HG03135 (cell line): ENCODE measurements at regions not wholly inside any gene's neighbourhood (a gene's known extent, or its start where the extent isn't known, plus 50 kb on each side); places are given as distances from the start of the nearest gene placed in this dataset.

Experiments used
- ATAC-seq: cut with Tn5 transposase; IDR thresholded peaks from one replicate; pipeline ENCODE4 v1.9.1; 2021; ENCODE audit warnings: mild to moderate bottlenecking, moderate library complexity; ENCODE audit not compliant: unreplicated experiment

DNA sequence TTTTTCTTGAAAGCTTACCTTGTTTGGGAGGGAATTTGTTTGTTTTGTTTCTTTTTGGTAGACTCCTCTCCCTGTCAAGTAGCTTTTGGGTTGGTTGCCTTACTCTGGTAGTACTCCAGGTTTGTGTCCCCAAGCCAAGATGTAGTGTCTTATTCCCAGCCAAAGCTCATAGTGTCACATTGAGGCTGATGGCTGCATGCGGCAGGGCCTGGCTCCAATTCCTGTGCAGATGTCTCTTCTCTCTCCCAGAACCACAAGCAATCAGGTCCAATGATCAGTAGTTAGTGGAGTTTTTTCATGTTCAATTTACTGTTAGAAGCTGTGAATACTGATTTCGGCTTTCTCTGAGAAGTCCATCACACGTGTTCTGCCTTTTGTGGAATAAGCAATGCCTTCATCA, 221.1 kb upstream of the THBS1 start:
- no peak for ATAC-seq

GRCh38 chr15:39360452-39360851, 220.4 kb upstream of the THBS1 start:
- ATAC-seq: no peak

- no peak for ATAC-seq
Observed at GRCh38 chr15:39361497-39361896, 219.4 kb upstream of the THBS1 start.

DNA sequence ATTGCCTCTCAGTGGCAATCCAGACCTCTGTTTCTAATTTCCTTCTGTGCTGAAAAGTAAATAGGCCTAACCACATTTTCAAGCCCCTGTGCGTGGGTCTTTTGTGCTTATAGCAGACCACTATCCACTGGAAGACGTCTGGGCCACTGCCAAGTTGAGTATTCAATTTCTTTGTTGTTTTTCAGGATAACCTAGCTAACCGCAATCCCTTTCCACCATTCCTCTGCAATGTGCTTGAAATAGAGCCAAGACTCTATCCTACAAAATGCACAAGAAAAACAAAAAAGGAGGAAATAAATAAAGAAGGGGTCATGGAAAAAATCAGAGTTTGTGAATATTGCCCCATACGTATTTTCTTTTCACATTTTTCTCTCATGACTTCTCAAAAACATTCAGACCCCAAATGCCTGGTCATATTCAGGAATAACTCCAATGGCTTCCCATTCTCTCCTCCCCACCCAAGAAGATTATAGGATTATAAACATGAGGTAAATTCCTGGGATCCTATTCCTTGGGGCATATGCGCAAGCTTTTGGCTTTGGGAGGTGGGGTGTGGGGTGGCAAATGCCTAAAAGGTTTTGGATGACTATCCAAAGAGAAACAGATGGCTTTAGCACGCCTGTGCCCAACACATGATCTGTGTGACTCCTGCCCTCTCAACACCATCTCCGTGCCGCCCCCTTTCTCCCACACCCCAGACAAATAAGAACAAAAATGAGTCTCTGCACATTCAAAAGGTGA, 217.9 kb upstream of the THBS1 start:
- ATAC-seq: no peak

DNA sequence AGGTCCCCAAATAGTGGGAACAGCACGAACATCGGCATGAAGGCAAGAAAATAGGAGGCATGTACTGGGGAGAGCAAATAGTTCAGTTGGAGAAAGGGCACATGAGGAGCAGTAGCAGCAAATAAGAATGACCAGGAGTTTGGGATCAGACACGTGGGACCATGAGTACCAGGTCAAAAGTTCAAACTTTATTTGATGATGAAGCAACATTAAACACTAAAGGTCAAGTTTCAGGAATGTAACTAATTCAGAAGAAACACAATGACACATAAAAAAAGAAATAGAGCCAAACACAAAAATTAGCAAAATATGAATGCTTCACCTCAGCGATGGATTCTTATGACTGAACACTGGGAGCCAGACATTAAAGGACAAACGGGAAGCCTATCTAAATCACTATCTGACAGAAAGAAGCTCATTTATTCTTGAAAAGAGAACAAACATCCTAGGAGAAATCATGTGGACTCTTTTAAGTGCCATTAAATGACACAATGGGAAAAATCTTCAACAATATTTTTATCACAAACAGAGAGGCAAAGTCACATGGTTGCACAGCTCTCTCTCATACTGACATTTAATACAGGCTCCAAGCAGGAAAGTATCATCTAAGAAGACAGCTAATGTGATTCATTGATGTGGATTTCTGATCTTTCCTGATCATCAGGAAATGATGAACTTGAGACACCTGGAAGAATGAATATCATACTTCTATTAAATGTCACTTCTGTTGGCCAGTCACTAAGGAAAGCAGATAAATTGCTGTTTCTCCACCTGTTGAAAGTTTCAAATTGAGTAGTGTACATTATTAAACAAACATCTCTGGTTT, 216.9 kb upstream of the THBS1 start:
- no peak for ATAC-seq

DNA sequence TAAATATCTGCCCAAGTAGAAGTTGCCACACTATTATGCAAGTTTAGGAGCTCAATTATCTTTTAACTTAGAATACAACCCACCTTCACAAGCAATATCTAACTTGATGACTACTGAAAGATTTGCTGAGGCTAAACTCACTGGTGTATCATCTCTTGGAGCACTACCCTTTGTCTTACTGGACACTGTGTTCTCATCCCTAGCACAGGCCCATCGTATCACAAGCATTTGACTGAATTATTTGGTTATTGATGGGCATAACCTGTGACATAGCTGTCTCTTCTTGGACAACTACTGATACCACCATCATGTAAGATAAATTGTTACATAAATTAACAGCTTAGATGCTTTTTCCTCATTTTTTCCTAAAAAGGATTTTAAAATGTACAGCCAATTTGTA, 216.2 kb upstream of the THBS1 start:
- no peak for ATAC-seq

DNA sequence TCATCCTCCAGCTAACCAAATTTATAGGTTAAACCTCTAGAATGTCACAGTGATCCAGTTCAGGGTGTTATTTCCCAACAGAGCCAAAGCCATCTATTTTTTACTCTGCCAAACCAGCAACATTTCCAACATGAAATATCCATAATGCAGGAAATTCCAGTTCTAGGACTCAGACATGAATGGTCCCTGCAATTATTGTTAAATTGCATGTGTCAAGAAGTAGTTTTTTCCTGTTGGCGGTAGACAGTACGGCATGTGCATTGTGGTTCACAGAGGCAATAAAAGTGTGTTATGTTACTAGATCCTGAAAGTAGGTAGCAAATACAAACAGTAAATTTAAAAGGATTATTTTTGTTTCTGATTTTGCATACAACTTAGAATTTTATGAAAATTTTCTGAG, 215.7 kb upstream of the THBS1 start:
- no peak for ATAC-seq

DNA sequence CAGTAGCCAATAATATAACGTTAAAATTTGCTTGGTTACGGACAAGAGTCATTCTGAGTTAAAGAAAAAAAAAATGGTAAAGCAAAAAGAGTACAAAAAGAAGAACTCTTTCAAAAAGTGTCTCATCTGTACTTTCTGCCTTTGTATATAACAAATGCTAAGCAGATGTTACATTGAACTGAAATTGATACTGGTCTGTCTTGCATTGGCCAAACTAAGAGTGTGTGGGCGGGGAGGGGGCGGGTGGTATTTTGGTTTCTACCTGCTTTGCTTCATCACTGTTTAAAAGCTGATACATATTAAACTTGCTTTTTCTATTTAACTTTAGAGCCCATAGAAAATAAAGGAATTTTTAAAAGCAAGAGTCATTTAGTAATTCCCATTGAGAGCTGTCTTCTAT, 215.0 kb upstream of the THBS1 start:
- no peak for ATAC-seq

GRCh38 chr15:39367596-39367995, 213.3 kb upstream of the THBS1 start:
- ATAC-seq: no peak

- no peak for ATAC-seq
Observed at GRCh38 chr15:39369768-39370167, 211.1 kb upstream of the THBS1 start.

DNA sequence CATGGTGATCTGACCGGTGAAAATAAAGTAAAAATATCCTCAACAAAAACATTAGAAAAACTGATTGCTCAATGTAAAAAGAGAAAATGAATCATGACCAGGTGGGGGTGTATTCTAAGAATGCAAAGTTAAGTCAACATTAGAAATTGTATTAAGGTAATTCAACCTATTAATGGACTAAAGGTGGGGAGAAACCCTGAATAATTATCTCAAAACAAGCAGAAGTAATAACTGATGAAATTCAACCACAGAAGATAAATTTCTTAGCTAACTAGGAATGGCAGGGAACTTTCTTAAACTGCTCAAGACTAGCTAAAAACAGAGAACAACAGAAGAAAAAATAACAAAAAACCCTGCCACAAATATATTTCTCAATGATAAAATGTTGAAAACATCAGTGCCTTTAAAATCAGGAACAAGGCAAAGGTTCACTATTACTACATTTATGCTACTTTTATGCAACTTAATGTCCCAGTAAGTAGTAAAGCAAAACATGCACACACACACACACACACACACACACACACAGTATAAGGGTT, 204.4 kb upstream of the THBS1 start:
- no peak for ATAC-seq

DNA sequence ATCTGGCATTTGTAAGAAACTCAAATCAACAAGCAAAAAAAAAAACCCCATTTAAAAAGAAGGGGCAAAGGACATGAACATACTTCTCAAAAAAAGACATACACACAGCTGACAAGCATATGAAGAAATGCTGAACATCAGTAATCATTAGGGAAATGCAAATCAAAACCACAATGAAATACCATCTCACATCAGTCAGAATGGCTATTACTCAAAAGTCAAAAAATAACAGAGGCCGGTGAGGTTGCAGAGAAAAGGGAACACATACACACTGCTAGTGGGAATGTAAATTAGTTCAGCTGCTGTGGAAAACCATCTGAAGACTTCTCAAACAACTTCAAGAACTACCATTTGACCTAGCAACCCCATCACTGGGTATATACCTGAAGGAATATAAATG, 199.4 kb upstream of the THBS1 start:
- ATAC-seq: peak; percentile 63

- no peak for ATAC-seq
Observed at GRCh38 chr15:39388118-39388517, 192.8 kb upstream of the THBS1 start.

- no peak for ATAC-seq
Observed at GRCh38 chr15:39391230-39391629, 189.6 kb upstream of the THBS1 start.

- no peak for ATAC-seq
Observed at GRCh38 chr15:39392469-39393047, 188.3 kb upstream of the THBS1 start.

DNA sequence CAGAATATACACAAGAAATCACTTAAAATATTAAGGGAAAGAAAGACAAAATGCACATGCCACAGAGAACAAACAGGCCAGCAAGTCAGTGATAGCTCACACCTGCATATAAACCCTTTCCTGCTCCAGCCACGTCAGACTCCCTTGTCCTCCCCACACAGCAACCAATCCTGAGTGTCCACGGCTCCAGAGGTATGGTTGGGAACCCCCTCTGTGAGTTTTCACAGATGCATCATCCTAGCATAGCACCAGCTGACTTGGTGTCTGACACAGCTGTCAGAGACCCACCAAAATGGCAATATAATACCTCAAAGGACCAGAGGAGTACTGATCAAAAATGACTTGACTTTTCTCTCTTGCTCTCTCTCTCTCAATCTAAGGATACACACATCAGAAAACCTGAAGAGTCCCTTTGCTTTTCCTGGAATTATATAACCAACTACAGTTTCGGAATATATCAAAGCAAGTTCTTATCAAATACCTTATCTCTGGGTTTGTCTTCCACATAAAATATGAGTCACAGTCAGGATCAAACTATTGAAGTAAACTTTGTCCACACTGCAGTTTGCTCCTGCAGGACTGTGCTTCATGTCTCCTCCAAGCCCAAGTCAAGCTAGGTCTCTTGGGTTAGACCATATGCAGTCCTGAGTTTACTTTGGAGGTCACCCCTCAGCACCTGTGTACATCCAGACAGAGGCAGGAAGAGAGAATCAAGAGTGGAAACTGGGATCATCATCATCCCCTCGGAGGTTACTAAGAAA, 187.1 kb upstream of the THBS1 start:
- no peak for ATAC-seq

GRCh38 chr15:39394496-39394895, 186.4 kb upstream of the THBS1 start:
- no peak for ATAC-seq

DNA sequence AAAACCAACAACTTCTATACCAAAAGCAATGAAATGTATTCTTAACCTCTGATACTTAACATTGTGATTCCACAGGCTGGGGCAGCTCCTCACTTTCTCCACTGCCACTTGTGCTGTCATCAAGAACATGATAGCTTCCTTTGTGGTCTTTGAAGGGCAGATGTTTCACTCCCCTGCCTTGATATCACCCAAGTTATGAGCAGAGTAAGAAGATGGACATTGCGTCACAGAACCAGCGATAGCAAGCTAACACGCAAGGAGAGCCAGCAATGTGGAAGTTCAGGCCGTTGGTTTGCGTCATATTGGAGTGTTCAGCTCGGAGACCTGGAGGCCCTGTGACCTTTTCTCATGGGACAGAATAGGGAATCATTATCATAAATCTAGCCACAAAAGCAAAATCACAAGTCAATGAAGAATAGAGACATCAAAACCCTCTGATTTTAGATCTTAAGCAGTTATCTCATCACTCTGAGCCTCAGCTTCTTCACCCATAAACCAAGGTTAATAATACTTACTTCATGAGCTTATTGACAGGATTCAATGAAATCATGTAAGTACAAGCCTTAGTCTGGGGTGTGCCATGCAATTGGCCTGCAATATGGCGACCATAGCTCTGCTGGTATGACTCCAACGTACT, 183.8 kb upstream of the THBS1 start:
- no peak for ATAC-seq

- no peak for ATAC-seq
Observed at GRCh38 chr15:39397883-39398282, 183.0 kb upstream of the THBS1 start.

DNA sequence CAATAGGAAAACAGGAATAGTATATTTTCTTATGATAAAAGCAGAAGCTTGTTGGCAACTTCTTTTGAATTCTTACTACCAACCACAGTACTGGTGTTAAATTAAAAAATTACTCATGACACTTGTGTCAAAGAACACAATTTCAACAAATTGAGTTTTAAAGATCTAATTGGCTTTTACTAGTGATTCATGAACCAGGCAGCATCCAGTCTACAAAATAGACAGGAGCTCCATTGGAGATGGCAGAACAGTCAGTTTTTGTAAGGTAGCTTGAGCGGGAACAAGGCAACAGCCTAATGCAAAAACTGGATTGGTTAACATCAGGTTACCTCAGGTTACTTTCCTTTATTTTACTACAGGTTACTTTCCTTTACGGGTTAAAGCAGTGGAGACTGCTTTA, 181.3 kb upstream of the THBS1 start:
- ATAC-seq: no peak

DNA sequence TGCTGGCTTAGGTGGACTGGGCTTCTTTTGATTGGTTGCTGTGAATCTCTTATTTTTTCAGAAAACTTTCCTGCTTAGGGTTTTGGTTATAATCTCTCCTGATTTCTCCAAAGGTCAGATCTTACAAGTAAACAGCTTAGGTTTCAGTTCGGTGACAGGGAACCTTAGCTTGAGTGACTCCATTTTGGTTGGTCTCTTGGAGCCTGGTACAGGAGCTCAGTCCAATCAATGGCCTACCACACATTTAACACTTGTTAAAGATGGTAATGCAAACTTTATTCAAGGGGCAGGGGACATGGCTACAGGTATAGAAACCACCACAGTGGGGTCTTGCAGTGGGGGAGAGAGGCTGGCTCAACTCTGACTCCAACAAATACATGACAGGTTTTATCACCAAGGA, 180.9 kb upstream of the THBS1 start:
- ATAC-seq: no peak
